ENCODE measurements at regions not wholly inside any gene's neighbourhood (a gene's known extent, or its start where the extent isn't known, plus 50 kb on each side); places are given as distances from the start of the nearest gene placed in this dataset.

- DNase-seq (ENCODE audit: insufficient read length, low spot score): no peak
Measured at GRCh38 chr1:234976861-234977680, 151.6 kb downstream of the TOMM20 start.

GRCh38 chr1:234975941-234976860 is 152.4 kb downstream of the TOMM20 start:
- FAIRE-seq: no peak
- DNase-seq (ENCODE audit: insufficient read length, low spot score): no peak

More at GRCh38 chr1:234976861-234977680, 151.6 kb downstream of the TOMM20 start:
- FAIRE-seq: no peak

GRCh38 chr1:234975122-234975940 is 153.3 kb downstream of the TOMM20 start:
- DNase-seq (ENCODE audit: insufficient read length, low spot score): peak; percentile 81

GRCh38 chr1:234973426-234974250 is 155.0 kb downstream of the TOMM20 start:
- no peak for DNase-seq (ENCODE audit: insufficient read length, low spot score)
- no peak for FAIRE-seq

More at GRCh38 chr1:234975122-234975940, 153.3 kb downstream of the TOMM20 start:
- FAIRE-seq: peak; percentile 33

- DNase-seq (ENCODE audit: insufficient read length, low spot score): no peak
- FAIRE-seq: no peak
Measured at GRCh38 chr1:234972411-234973191, 156.0 kb downstream of the TOMM20 start.

- DNase-seq (ENCODE audit: insufficient read length, low spot score) (no peak), FAIRE-seq (no peak)
Measured at GRCh38 chr1:234971586-234972297, 156.9 kb downstream of the TOMM20 start.

GRCh38 chr1:234970731-234971476 is 157.7 kb downstream of the TOMM20 start:
- DNase-seq (ENCODE audit: insufficient read length, low spot score): peak; percentile 73
- no peak for FAIRE-seq

GRCh38 chr1:234970401-234970730 is 158.3 kb downstream of the TOMM20 start:
- DNase-seq (ENCODE audit: insufficient read length, low spot score): no peak
- no peak for FAIRE-seq

GRCh38 chr1:234969581-234970400 is 158.8 kb downstream of the TOMM20 start:
- DNase-seq (ENCODE audit: insufficient read length, low spot score): peak; percentile 65
- FAIRE-seq: no peak

GRCh38 chr1:234969011-234969441 is 159.6 kb downstream of the TOMM20 start:
- FAIRE-seq (no peak), DNase-seq (ENCODE audit: insufficient read length, low spot score) (no peak)

GRCh38 chr1:234968451-234968850 is 160.2 kb downstream of the TOMM20 start:
- DNase-seq (ENCODE audit: insufficient read length, low spot score) (no peak), FAIRE-seq (no peak)

GRCh38 chr1:234967121-234967520 is 161.5 kb downstream of the TOMM20 start:
- DNase-seq (ENCODE audit: insufficient read length, low spot score): no peak
- FAIRE-seq: no peak

- no peak for FAIRE-seq
- DNase-seq (ENCODE audit: insufficient read length, low spot score): no peak
Measured at GRCh38 chr1:234965111-234965510, 163.5 kb downstream of the TOMM20 start.

GRCh38 chr1:234963904-234964702 is 164.5 kb downstream of the TOMM20 start:
- FAIRE-seq (no peak), DNase-seq (ENCODE audit: insufficient read length, low spot score) (no peak)

GRCh38 chr1:234963180-234963903 is 165.3 kb downstream of the TOMM20 start:
- FAIRE-seq (no peak), DNase-seq (ENCODE audit: insufficient read length, low spot score) (no peak)

All from HTR-8/SVneo (cell line).